NCI-H2107 treated with DMSO at 0.1 percent for 48 hours (cell line): ENCODE measurements at regions not wholly inside any gene's neighbourhood (a gene's known extent, or its start where the extent isn't known, plus 50 kb on each side); places are given as distances from the start of the nearest gene placed in this dataset.
"Not testable (repeated sequence)": the region's sequence is repeated elsewhere in the genome, so short reads cannot be mapped to it uniquely, and the experiment has no call there.

ENCODE experiments used
- DNase-seq: peaks from one replicate; lab custom pipeline; 2025; ENCODE audit not compliant: unreplicated experiment; lab: John Stamatoyannopoulos, UW

DNA sequence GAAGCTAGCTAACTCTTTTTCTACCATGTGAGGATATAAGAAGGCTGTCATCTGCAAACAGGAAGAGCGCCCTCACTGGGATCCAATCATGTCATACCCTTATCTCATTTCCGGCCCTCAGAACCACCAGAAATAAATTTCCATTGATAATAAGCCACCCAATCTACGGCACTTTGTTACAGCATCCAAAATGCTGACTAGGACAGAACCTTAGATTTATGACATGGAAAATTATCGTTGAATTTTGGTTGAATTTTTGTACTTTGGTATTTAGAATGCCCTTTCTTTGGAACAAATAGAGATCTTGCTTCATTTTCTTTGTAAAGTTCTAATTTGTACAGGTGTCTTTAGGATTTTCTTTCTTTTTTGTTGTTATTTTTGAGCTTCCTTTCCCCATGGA lies 53.3 kb upstream of the CYLC2 start:
- DNase-seq: no peak

DNA sequence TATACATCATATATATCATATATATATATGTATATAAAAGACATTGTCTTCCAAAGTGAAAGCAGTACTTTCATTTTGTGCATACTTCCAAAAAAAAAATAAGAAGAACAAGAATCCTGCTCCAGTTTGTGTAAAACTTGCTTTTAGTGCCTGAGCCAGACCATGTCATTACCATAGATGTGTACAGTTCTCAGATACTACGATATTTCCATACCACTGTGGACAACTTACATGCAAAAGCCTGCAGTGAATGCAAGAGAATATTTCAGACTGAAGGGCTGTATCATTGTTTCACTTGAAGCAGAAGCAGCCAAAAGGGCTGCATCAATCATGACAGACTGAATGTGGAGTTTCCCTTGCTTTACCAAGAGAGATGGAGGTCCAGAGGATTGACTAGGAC lies 72.6 kb upstream of the CYLC2 start:
- no peak for DNase-seq

DNA sequence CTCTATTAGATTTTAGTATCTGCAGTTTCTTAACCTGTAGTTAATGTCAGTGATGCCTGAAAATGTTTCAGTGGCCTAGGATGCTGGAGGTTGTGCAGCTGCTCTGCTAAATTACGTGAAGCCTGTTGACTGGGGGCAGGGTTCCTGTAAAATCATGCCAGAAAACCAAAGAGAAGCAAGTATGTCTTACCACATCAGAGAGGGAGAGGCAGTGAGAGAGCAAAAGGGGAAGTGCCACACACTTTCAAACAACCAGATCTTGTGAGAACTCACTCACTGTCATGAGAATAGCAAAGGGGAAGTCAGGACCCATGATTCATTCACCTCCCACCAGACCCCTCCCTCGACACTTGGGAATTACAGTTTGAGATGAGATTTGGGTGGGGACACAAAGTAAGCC lies 83.9 kb upstream of the CYLC2 start:
- no peak for DNase-seq

DNA sequence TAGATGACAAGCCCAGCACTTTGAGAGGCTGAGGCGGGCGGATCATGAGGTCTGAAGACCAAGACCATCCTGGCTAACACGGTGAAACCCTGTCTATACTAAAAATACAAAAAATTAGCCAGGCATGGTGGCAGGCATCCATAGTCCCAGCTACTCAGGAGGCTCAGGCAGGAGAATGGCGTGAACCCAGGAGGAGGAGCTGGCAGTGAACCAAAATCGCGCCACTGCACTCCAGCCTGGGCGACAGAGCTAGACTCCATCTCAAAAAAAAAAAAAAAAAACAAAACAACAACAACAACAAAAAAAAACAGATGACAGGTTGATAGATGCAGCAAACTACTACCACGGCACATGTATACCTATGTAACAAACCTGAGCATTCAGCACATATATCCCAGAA lies 89.3 kb upstream of the CYLC2 start:
- not testable (repeated sequence) for DNase-seq

DNA sequence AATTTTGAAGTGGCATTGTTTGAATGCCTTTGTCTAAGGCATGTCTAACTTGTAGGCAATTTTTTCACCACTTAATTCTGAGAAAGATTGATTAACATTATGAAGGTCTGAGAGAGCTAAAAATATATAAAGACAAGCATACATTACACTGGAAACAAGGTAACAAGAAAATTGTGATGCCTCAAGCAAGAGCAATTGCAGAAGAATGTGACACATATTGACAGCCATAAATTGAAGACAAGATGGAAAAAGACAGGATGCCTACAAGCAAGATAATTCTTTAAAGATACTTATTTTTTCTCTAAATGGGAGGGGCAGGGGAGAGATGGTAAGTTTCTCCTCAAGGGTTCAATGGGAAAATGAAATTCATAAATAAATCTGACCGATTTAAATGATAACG lies 103.1 kb upstream of the CYLC2 start:
- no peak for DNase-seq

DNA sequence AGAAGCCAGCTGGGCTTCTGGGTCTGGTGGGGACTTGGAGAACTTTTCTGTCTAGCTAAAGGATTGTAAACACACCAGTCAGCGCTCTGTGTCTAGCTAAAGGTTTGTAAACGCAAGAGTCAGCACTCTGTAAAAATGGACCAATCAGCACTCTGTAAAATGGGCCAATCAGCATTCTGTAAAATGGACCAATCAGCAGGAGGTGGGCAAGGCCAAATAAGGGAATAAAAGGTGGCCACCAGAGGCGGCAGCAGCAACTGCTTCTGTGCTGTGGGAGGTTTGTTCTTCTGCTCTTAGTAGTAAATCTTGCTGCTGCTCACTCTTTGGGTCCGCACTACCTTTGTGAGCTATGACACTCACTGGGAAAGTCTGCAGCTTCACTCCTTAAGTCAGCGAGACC lies 106.4 kb upstream of the CYLC2 start:
- not testable (repeated sequence) for DNase-seq

DNA sequence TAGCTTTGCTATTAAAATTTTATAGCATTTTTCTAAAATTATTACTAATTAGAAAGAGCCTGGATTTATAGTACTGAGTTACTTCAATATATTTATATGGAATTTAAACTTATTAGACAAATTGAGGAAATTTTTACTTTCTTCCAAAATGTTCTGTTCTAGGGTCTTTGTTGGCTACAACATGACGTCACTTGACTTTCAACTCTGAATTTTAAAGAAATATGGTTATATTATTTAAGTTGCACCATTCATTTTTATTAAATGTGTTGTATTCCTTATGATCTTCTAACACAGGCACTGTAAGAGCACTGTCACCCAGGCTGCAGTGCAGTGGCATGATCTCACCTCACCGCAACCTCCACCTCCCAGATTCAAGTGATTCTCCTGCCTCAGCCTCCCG lies 119.4 kb upstream of the CYLC2 start:
- no peak for DNase-seq

DNA sequence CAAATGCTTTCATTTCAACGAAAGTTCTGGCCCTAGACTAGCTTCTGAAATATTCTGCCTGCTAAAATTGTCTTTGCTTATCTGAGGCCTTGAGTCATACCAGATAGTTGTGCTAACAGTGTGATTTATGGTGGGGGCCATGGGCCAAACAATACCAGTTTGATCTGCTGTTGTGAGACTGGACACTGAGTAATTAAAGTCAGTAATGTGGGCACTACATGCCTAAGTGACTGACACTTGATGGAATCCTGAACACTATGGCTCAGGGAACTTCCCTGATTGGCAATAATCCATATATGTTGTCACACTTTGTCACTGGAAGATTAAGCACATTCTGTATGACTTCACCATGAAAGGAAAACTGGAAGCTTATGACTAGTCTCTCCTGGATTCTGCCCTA lies 127.6 kb upstream of the CYLC2 start:
- no peak for DNase-seq

DNA sequence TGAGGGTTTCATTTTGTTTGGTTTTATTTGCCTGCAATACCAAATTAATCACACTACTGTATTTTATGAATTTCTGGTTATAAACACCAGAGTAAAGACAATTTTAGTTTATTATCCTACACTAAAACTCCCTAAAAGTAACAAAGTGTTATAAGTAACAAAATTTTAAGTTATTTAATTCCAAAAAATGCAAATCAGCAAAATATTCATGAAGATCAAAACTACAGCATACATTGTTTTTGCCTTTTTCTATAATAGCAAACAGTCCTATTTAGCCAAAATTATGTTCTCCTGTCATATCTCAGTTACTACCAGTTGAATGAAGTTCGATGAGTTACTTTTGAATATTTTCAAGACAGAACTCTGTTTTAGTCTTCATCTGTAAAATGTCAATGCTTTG lies 132.7 kb upstream of the CYLC2 start:
- DNase-seq: no peak

DNA sequence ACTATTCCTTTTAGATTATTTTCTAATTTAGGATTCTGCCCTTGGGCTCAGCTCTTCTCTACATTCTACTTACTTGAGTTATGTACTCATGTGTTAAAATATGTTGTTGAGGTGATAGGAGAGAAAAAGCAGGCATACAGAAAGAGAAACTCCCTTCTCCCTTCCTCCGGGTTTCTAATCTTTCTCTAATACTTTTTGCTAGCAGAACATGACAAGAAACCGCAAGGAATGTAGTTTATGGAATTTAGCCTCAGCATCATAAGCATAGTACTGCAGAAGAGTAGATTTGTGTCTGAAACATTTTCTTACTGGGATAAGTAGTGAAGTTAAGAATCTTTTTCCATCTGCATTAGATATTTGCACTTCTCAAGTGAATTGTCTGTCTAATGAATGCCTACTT lies 139.5 kb upstream of the CYLC2 start:
- DNase-seq: no peak

DNA sequence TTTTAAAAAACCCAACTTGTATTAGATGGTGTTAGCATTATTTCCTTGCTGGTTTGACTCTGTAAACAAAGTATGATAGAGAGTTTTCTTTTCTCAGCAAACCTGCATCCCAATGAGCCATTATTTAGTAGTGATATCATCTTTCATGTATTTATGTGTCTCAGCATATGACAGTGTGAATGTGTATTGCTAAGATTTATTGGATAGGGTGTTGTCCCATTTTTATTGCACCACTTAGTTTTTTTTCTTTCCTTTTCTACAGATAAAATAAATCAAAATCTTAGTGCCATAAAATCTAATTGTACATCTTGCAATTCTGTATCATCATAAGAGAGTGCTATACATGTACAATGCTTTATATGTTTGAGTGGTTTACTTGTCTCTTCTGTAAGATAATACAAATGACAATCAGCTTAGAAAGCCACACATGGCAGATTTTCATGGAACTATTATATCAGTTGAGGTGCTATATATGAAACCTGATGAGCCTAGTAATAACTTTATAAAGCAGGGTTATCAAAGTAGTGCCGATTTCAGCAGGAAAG lies 149.2 kb upstream of the CYLC2 start:
- DNase-seq: peak; percentile 15

DNA sequence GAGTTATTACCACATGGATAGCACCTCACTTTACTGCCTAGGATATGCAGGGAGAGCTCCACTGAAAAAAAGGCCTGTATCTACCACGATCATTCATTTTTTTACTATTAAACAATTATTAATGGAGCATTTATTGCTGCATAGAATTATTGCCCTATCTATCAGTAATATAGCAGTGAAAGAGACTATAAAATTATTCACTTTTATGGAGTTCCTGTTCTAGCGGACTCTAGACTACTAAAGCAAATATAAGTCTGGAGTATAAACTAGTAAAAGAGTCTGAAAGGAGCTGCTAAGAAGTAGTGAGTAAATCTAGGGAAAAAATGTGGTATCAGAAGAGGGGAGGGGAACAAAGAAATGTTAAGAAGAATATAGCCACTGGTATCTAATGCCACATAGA lies 150.4 kb upstream of the CYLC2 start:
- no peak for DNase-seq

DNA sequence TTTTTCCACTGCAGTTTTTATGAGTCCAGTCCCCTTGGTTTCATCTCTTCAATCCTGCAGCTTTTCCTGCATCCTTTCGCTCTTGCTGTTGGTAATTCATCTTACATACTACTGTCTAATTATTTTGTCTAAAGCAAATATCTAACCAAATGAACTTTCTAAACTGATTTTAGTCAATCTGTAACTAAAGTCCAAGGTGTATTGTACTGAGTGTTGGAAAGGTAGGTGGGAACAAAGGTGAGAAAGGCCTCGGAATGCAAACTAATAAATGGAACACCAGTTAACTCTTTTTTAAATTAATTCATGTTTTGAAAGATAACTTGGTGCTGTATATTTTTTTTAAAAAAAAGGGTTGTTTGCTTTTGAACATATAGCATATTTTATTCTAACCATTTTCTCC lies 152.7 kb upstream of the CYLC2 start:
- DNase-seq: no peak

DNA sequence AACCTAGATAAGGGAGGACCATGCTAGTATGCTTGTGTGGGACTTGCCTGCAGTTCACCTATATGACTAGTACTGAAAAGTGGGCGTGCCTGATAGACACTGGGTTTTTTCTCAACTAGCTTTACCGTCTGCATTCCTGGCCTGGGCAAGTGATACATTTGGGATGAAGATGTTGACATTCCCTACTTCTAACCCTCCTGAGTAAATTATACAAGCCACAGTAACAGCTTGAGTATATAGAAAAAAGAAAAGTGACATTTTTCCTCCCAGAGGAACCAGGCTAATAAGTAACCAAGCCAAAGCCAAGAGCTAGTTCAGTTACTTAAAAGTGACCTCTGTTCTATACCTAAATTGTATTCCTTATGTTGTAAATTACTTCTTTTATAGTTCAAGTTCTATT lies 153.8 kb upstream of the CYLC2 start:
- no peak for DNase-seq

DNA sequence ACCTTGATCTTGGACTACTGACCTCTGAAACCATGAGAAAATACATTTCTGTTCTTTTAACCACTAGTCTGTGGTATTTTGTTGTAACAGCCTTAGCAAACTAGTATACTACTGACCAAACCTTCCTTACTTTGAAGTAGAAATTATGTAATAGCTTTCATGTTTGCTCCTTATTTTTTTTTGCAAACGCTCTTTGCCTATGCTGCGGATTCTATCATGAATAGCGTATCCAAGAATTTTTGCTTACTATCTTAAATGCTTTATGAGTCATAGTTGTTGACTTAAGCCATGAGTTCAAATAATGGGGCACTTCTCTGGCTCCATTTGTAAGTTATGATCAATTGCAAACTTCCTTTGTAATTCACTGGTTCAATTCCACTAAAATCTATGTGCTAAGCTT lies 154.8 kb upstream of the CYLC2 start:
- DNase-seq: no peak

DNA sequence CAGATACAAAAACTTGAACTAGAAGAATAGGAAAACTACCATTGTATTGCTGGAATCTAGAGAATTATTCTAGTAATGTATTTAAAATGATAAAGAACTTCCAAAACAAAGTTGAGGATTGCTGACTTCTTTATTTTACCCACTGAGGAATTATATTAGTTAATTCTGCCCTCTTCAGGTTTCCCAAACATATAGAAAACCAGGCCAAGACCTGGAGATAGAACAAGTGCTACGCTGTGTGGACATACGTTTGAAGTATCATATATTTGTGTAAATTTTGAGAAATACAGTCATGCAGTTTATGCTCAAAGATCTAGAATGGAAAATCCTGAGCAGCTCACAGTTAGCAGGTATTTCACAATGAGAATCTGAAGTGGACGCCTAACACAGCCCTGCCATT lies 162.3 kb upstream of the CYLC2 start:
- no peak for DNase-seq

DNA sequence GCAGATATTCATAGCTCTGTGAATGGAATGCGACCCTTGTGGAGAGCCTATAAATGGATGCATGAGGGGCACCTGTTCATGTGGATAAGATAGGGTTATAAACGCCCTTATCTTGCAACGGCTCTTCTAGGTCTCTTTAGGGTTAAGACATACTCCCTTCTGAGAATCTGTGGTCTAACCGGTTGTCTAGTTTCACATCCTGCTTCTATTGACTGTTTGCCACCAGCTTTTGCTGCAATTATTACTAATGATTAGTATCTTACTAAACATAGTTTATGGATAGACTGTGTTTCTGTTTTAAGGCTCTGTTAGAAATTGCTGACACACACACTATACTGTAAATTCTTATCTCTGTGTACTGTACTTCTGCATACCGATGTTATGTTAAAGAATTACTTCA lies 198.9 kb upstream of the CYLC2 start:
- no peak for DNase-seq

DNA sequence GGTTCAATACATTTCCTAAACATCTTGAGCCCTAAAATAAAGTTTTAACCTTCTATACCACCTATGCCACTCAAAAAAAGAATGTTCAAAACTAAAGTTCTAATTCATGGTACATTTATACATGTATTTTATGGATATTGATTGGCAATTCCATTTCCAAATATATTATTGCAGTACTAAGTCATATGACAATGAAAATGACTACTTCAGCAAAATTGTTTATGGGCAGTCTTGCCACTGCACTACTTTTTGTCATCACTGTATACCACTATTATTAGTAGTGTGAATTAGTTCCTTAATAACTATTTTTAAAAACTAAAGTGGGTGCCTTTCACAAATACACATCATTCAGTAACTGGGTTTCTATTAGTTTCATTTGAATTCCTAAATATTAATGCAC lies 199.6 kb upstream of the CYLC2 start:
- no peak for DNase-seq

DNA sequence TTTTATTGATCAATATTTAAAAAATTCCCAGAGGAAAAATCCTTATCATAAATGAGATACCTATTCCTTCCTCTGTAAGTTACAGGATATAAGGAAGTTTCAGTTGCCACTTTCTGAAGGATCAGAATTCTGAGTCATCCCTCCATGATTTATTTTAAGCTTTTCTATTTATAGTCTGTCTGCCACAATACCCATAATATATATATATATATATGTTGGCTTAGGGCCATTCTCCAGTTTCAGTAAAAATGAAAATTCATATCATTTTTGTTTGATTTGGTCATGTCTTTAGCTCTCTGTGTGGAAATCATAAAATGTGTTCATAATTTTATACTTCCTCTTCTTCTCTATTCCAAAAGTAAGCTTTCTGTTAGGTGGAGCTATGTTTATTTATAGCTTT lies 215.8 kb upstream of the CYLC2 start:
- DNase-seq: no peak

DNA sequence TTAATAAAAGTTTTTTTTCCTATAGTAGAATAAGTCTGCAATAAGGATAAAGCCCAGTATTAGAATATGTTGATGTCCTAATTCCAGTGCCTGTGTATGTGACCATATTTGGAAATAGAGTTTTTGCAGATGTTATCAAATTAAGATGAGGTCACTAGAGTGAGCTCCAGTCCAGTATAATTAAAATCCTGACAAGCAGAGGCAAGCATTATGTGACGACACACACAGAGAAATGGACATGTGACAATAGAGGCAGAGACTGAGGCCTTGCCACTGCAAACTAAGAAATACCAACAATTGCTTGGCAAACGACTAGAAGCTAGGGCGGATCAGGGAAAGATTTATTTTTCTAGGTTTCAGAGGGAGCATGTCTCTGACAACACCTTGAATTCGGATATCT lies 216.4 kb upstream of the CYLC2 start:
- no peak for DNase-seq

DNA sequence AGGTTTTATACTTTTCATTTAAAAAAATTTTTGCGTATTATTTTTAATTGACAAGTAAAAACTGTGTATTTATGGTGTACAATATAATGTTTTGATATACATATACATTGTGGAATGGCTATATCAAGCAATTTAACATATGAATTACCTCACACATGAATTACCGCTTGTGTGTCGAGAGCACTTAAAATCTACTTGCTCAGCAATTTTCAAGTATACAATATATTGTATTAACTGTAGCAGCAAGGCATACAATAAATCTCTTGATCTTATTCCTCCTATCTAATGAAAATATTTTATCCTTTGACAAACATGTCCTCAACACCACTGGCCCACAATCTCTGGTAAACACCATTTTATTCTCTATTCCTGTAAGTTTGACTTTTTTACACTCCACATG lies 224.4 kb upstream of the CYLC2 start:
- DNase-seq: no peak

DNA sequence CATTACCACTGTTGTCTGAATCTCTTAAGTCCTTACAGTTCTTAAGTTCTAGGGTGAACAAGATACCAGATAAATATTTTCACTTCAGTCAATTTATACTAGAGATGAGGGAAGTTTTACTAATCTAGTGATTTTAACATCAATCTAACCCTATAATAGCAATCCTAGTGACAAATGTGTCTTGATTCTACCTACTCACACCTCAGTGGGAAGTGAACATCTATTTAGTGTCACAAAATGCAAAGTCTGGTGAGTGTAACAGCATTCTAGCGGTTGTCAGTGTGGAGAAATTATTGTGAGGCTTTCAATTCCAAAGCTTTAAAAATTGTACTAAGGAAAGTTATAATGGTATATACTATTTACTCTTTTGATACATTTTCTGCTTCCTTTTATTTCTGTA lies 225.8 kb upstream of the CYLC2 start:
- DNase-seq: no peak

DNA sequence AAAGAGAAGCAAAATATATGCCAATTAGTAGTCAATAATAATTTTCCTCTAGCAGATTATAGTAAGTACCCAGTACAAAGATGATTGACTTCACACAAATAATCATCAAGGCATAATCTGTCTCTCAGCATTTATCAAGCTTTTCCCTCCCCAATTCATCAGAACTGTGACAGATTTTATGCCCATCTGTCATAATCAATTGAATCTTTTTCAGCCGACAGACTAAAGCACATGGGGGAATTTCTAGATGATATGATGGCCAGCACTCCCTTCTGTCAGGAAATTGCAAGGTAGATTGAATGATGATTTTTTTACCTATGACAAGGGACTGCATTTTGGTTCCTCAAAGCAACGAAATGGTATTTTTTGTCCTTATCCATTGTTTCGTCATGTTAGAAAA lies 227.1 kb upstream of the CYLC2 start:
- DNase-seq: no peak

DNA sequence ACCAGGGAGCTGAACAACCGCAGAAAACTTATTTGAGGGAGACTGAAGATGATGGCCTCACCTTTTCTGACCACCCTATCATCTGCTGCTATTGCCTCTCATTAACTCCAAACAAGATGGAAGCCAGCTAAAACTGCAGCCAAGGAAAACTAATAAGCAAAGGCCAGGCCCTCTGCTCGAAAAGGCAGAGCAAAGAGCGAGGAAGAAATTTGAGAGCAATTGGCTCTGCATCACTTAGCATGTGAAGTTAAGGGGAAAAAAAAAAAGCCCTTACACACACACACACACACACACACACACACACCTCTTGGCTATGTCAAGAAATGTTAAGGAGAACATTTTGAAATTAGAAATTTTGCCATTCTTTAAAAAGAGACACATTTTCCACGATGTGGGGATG lies 228.1 kb upstream of the CYLC2 start:
- DNase-seq: no peak
